Urothelium cell line (cell line): ENCODE measurements at regions not wholly inside any gene's neighbourhood (a gene's known extent, or its start where the extent isn't known, plus 50 kb on each side); places are given as distances from the start of the nearest gene placed in this dataset.
"Not testable (repeated sequence)": the region's sequence is repeated elsewhere in the genome, so short reads cannot be mapped to it uniquely, and the experiment has no call there.

ENCODE experiments used
- DNase-seq: peaks from one replicate; pipeline ENCODE4 v3.0.0; 2011; ENCODE audit warnings: low spot score, mixed read lengths
- FAIRE-seq: peaks from 2 replicates; lab custom pipeline; 2011; peaks lifted over from hg19 to GRCh38; lab: Jason Lieb, UNC

- no peak for DNase-seq
- no peak for FAIRE-seq
These were observed 176.5 kb upstream of the COPS8 start for GRCh38 chr2:236909193-236909504.

GRCh38 chr2:236909802-236910201, 175.9 kb upstream of the COPS8 start:
- no peak for FAIRE-seq
- no peak for DNase-seq

GRCh38 chr2:236910781-236911495, 174.8 kb upstream of the COPS8 start:
- FAIRE-seq (no peak), DNase-seq (no peak)

DNA sequence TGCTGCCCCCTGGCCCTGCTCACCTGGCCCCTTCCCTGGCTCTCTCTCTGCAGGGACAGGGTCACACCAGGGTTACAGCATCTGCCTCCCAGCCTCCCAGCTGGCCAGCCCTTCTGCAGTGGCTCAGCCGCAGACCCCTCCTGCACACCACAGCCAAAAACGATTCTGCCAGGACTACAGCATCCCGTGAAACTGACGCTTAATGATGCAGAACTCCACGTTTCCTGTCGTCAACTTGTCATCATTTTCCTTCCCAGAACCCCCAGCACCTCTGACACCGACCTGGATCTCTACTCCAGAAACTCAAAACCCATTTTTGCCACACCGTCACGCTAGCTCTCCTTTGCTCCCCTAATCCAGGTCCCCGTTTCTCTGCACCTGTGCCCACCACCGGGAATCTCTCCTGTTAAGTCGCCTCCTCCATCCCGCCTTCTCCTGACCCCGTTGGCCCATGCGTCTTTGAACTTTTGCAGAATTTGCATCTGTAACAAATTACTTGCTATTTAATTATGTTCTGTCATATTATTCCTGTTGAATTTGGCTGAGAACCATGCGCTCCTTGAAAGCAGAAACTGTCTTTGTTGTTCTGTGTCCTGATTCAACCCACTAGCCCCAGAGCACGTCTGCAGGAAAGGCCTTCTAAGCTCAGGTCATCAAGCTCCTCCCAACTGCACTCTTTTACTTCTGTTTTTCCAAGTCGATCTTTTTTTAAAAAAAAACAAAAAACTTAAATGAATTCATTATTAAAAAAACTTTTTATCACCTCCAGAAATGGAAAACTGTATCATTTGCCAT, 173.2 kb upstream of the COPS8 start:
- FAIRE-seq = no peak
- DNase-seq = no peak

- no peak for FAIRE-seq
These were observed 170.5 kb upstream of the COPS8 start for GRCh38 chr2:236915186-236915585.

DNA sequence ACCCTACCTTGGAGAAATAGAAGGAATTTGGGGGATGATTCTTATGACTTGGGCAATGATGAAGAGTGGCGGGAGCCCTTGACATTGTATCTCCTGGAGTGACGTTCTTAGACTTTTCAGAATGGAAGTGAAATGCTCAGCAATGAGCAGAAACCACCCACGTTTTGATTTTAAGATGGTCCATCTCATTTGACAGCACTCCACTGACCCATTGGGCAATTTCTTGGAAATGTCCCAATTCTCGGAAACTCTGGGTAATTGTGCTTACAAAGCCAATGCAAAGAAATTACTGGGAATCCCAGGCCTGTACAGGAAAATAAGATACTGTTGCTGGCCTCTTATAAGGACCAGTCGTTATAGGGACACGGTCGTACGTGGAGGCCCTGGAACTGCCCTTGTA, 170.0 kb upstream of the COPS8 start:
- no peak for DNase-seq
- no peak for FAIRE-seq

More at GRCh38 chr2:236915186-236915585, 170.5 kb upstream of the COPS8 start:
- no peak for DNase-seq

GRCh38 chr2:236916181-236916580, 169.5 kb upstream of the COPS8 start:
- FAIRE-seq = no peak
- no peak for DNase-seq

GRCh38 chr2:236916651-236917050, 169.0 kb upstream of the COPS8 start:
- DNase-seq (no peak), FAIRE-seq (no peak)

- no peak for FAIRE-seq
- no peak for DNase-seq
These were observed 168.5 kb upstream of the COPS8 start for GRCh38 chr2:236917164-236917563.

DNA sequence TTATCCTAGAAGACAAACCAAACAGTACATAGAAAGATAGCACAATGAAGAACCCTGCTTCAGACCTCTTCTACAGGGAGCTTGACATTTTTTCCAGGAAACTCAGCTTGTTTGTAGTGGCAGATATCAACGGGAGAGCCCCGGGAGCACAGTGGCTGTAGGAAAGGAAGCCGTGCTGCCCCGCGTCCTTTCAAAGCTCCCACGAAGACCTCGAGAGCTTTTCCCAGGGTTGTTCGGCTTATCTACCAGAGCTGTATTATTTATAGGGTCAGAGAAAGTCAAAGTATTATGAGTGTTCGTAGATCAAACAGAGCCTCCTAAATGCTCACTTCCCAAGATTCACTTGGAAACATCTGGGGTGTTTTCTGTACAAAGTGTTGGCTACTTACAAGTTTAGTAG, 167.1 kb upstream of the COPS8 start:
- DNase-seq (no peak), FAIRE-seq (no peak)

DNA sequence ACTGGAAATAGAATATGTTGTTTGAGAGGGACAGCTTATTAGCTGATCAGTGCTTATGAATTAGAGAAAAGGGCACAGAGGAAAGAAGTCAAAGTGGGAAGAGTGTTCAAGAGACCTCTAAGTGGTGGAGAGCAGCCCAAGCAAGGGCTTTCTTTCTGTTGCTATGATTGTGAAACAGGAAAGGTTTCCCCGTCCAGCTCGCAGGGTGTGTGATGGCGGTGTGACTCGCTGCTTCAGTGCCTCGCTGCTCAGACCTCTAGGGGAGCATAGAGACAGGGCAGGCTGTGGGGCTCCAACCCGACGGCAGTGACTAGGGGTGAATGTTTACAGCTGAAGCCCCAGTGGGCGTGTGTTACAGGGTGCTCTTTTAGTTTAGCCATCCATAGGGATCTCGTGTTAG, 166.5 kb upstream of the COPS8 start:
- DNase-seq (no peak), FAIRE-seq (no peak)

- FAIRE-seq, DNase-seq: not testable (repeated sequence)
These were observed 165.8 kb upstream of the COPS8 start for GRCh38 chr2:236919801-236920379.

DNA sequence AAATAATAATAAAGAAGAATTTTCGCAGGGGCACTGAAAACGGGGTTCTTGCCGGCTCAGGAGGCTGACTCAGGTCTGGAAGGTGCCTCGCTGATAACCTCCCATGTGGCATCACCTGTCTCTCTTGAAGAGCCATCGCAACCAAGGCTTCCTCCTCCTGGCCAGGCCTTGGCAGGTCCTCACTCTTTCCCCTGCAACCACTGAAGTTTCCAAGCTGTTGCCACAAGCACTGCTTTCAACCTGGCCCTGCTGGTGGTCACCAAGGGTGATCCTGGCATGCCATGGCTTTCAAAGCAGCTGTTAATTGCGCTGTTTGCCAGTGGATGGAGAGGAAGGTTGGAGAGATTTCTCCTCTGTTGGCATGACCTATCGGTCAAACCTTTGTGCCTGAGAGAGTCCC, 163.6 kb upstream of the COPS8 start:
- DNase-seq = no peak
- FAIRE-seq = no peak

- no peak for FAIRE-seq
- DNase-seq = no peak
These were observed 157.2 kb upstream of the COPS8 start for GRCh38 chr2:236928380-236929037.

DNA sequence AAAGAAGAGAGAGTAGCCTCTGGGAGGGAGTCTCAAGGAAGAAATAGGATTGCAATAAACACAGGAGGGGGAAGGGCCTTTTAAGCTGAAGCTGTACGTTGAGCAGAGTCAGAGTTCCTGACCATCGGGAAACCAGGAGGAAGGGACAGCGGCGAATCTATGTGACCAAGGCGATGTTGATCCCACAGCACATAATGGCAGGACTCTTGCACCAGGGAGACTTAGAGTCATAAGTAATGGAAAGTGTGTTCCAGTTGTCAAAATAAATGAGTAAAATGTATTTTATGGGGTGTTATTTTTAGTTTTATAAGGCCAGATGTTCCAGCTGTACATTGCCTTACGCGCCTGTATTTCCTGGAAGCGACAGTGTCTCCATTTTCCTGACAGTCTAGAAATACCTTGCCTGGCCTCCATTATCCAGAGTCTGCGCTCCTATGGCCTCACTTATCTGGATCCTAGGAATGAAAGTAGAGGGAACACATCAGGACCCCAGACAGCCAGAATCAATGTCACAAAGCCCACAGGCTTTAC, 152.8 kb upstream of the COPS8 start:
- DNase-seq = no peak
- FAIRE-seq = no peak

GRCh38 chr2:236934166-236934565, 151.5 kb upstream of the COPS8 start:
- DNase-seq = no peak

DNA sequence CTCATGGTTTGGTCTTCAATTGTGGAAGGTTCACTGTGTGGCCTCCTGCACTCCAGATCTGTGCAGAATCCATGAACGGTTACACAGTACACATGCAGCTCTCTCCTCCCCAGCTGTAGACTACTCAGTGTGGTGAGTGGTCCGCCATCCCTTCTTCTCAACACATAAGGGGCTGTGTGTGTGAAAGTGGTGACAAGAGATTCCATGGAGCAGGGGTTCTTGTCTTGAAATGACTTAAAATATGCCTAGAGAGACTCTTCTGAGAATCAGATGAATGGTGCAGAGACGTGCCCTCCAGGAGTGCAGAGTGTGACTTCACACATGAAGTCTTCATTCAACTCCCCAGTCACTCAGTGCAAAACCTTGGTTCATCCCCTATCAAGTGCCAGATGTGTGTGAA, 151.0 kb upstream of the COPS8 start:
- FAIRE-seq (no peak), DNase-seq (no peak)

More at GRCh38 chr2:236934166-236934565, 151.5 kb upstream of the COPS8 start:
- FAIRE-seq = no peak

- FAIRE-seq (no peak), DNase-seq (no peak)
These were observed 150.6 kb upstream of the COPS8 start for GRCh38 chr2:236935083-236935482.

- no peak for DNase-seq
- FAIRE-seq = no peak
These were observed 149.9 kb upstream of the COPS8 start for GRCh38 chr2:236935631-236936445.

- FAIRE-seq = no peak
- DNase-seq = no peak
These were observed 149.2 kb upstream of the COPS8 start for GRCh38 chr2:236936446-236936940.
